HG02678 (cell line): ENCODE measurements at regions not wholly inside any gene's neighbourhood (a gene's known extent, or its start where the extent isn't known, plus 50 kb on each side); places are given as distances from the start of the nearest gene placed in this dataset.
"Not testable (repeated sequence)": the region's sequence is repeated elsewhere in the genome, so short reads cannot be mapped to it uniquely, and the experiment has no call there.

ENCODE experiments used
- ATAC-seq: cut with Tn5 transposase; IDR thresholded peaks from one replicate; pipeline ENCODE4 v1.9.1; 2021; ENCODE audit warnings: mild to moderate bottlenecking, moderate library complexity; ENCODE audit not compliant: unreplicated experiment

- no peak for ATAC-seq
These were observed 398.1 kb upstream of the PITX2 start for GRCh38 chr4:111020961-111021360.

- no peak for ATAC-seq
These were observed 399.9 kb upstream of the PITX2 start for GRCh38 chr4:111022758-111023157.

GRCh38 chr4:111027526-111027925 lies 404.6 kb upstream of the PITX2 start:
- ATAC-seq, result no peak

DNA sequence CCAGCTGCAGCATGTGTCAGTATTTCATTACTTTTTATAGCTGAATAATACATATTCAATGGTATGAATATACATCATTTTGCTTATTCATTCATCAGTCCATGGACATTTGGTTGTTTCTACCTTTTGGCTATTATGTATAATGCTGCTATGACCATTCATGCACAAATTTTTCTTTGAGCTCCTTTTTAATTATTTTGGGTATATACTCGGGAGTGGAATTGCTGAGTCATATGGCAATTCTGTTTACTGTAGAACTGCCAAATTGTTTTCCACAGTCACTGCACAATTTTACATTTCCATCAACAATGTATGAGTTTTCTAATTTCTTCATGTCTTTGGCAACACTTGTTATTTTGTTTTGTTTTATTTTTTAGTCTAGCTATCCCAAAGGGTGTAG lies 405.9 kb upstream of the PITX2 start:
- no peak for ATAC-seq

DNA sequence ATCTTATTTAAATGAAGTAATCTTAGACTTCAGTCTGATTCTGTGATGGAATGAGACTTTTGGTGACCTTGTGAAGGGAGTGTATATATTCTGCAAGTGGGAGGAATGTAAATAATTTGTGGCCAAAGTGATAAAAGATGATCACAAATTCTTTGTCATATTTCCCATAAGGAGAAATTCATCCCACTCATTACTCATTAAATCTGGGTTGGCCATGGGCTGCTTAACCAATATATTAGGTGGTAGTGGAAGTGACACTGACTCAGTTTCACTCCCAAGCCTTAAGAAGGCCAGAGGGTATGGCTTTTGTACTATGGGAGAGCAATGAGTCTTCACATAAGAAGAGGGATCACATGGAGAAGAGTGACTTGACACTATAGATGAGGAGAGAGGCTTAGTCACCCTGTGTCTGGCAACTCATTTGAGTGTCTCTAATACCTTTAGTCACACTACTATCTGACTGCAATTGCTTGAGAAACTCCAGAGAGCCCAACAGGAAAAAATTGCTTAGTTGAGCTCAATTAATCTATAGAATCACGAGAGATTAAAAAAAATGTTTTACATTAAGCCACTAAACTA lies 408.2 kb upstream of the PITX2 start:
- ATAC-seq, result no peak

DNA sequence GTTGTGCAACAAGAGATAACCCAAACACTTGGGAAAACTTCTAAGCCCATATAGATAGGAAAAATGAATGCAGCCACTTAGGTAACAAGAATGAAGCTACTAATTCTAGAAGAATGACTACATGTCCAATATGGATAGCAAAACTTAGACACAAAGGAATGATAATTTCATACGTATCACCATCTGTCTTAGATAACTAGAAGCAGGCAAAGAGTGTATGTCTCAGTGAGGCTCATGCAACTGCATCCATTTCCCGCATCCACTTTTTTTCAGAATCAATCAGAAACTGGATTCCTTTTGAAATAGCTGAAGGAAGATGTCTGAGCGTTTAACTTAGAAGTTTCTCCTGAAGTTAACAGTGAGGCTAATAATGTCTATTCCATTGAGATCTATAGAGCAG lies 408.7 kb upstream of the PITX2 start:
- no peak for ATAC-seq

DNA sequence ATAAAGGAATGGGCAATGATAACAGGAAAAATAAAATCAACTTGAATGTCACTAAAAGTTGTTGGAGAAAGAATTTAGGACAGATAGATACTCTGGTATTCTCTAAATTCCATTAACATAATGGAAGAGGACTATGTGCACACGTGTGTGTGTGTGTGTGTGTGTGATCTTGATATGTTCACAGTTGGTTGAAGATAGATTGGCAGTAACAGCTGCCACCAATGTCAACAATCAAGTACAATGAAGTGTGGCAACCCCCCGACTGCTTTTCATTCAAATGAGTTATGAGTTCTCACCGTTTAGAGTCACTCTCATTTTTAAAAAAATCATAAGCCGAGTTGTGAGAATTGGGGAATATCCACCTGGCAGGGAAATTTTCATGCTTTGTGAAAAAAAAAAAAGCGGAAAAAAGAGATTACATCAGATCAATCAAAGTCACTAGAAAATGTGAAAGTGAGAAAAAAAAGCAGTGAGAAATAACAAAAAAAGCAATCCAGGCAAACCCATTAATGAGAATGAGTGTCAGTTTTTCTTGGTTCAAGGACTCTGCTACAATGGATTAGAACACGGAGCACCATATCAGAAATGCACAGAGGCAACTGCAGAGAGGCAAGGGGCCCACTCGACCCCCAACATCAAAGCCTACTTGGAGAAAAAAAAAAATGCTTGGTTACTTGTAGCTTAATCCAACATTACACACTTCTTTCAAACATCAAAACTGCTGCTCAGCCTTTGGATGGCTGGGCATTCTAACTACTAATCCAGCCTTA lies 414.9 kb upstream of the PITX2 start:
- no peak for ATAC-seq

GRCh38 chr4:111040904-111041303 lies 418.0 kb upstream of the PITX2 start:
- ATAC-seq, result no peak

- no peak for ATAC-seq
These were observed 420.4 kb upstream of the PITX2 start for GRCh38 chr4:111043286-111043685.

DNA sequence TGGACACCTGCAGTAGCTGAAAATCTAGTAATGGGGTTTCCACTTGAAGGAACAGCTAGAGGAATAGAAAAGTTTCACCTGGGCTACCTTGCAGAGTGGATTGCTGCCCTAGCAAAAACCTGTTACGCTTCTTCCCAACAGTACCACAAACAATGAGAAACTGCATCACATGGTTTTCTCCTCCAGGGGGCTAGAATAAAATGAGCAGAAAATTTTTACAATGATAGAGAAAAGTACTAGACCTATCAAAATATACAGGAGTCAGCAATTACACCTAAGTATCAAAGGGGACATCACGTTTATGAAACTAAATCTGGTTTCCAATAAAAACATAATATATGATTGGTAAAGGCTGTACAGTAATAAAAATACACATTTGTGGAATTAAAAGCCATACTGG lies 423.1 kb upstream of the PITX2 start:
- ATAC-seq, result no peak

DNA sequence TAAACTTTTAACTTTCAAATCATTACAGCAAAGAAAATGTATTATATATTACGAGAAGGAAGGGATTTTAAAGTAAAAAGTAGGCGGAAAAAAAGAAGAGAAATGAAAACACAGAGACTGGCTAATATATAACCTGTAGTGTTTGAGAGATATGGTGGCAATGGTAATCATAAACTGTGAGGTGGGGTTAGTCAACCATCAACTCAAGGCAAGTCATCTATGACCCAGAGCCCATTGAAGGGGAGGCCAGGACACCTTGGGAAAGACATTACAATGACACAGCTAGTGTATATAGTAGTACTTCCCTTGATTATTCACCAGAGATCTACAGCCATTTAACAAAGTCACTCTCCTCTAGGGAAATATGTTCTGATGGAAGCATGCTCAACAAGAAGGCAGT lies 423.9 kb upstream of the PITX2 start:
- ATAC-seq, result no peak

- ATAC-seq, result no peak
These were observed 425.4 kb upstream of the PITX2 start for GRCh38 chr4:111048316-111048715.

DNA sequence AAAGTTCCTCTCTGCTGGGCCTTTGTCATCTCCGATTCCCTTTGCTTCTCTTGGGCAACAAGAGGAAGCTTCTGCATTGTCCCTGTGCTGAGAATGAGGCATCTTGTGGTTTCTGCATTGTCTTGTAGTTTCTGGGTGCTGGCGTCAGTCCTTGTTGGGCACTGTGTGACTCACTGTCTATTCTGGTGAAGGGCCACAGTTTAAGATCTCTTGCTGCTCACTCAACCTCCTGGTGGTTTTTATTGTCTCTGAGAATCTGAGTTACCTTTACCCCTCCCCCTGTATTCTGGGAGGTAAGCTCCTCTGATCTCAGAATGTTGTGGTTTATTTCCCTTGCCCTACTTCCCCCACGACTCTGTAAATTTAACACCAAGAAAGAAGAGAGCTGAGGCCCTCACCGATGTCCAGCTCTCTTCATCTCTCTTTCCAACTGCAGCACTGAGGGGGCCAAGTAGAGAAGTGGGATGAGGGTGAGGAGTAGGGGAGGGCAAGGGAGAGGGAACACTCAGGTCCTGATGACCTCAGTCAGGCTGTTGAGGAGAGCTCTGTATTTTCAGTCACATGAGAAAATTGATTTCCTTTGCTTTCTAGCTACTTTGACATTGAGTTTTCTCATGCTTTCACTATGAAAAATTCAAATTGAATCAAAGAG lies 441.6 kb upstream of the PITX2 start:
- no peak for ATAC-seq

DNA sequence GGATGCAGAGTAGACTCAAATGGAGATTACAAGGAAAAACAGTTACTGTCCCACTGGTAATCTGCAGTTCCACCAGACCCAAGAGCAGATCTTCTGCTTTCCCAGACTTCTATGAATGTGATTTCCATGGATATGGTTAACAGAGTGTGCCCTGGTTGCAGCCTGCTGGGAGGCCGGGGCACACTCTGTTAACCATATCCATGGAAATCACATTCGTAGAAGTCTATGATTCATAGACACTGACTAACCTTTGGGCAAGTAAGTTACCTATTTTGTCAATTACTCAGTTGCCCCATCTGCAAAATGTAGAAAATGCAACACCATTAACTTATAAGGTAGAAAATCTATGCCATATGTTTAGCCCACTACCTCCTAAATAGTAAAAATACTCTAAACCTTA lies 443.1 kb upstream of the PITX2 start:
- ATAC-seq, result no peak

GRCh38 chr4:111066447-111066846 lies 443.6 kb upstream of the PITX2 start:
- no peak for ATAC-seq

- no peak for ATAC-seq
These were observed 444.0 kb upstream of the PITX2 start for GRCh38 chr4:111066887-111067286.

- no peak for ATAC-seq
These were observed 446.0 kb upstream of the PITX2 start for GRCh38 chr4:111068883-111069282.

DNA sequence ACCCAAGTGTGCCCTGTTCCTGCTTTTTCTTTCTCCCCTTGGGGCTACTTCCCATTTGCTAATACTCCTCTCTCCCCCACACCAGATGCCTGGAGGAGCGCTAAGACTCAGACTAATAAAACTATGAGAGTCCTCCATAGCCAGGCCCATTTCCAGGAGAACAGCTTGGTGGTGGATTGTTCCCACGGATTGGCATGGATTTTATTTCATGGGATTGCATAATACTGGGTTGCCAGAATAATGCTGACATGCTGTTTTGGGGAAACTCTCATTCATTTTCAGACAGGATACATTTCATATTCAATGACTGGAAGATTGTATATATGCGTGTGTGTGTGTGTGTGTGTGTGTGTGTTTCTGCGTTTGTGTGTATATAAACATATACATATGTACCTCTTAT lies 447.5 kb upstream of the PITX2 start:
- no peak for ATAC-seq

DNA sequence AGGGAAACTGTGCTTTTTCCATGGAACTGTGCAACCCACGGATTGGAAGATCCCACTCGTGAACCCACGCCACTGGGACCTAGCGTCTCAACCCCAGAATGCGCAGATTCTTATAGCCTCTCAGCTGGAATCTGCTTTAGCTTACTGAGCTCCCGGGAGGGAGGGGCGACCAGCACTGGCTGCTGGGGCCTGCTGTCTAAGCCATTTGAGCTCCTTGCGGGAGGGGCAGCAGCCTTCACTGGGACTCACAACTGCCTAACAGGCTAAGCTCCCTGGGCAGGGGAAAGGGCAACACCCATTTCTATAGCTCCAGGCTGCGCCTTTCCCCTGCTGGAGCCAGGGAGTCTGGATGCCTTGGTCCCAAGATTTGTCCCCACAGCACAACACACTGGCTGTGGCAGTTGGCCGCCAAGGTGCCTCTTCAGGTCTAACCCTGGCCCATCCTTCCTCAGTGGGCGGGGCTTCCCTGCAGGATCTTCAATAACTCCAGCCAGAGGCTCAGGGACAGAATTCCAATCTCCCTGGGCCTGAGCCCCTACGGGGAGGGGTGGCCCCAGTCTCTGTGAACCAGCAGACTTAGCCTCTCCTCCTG lies 451.7 kb upstream of the PITX2 start:
- ATAC-seq, result no peak

DNA sequence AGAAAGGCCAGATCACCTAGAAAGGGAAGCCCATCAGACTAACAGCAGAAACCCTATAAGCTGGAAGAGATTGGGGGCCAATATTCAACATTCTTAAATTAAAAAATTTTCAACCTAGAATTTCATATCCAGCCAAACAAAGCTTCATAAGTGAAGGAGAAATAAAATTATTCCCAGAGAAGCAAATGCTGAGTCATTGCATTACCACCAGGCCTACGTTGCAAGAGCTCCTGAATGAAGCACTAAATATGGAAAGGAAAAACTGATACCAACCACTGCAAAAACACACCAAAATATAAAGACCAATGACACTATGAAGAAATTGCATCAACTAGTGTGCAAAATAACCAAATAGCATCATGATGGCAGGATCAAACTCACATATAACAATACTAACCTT lies 453.4 kb upstream of the PITX2 start:
- not testable (repeated sequence) for ATAC-seq

DNA sequence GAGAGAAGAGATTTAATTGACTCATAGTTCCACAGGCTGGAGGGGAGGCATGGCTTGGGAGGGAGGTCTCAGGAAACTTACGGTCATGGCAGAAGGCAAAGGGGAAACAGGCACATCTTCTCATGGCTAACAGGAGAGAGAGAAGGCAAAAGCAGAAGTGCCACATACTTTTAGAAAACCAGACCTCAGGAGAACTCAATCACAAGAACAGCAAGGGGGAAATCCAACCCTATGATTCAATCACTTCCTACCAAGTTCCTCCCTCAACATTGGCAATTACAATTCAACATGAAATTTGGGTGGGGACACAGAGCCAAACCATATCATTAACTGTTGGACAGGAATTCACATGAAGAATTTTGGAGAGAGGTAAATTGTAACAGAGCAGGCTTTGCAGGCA lies 485.3 kb upstream of the PITX2 start:
- no peak for ATAC-seq

- ATAC-seq, result no peak
These were observed 490.7 kb upstream of the PITX2 start for GRCh38 chr4:111113591-111113990.
